HG03565 (cell line): ENCODE measurements at regions not wholly inside any gene's neighbourhood (a gene's known extent, or its start where the extent isn't known, plus 50 kb on each side); places are given as distances from the start of the nearest gene placed in this dataset.

Experiments used
- ATAC-seq: cut with Tn5 transposase; IDR thresholded peaks from one replicate; pipeline ENCODE4 v1.9.1; 2021; ENCODE audit warnings: mild to moderate bottlenecking, moderate library complexity; ENCODE audit not compliant: unreplicated experiment

GRCh38 chr6:170049641-170050561, 241.0 kb downstream of the DLL1 start:
- no peak for ATAC-seq

GRCh38 chr6:170048615-170049256, 242.1 kb downstream of the DLL1 start:
- ATAC-seq, result no peak

GRCh38 chr6:170047823-170048222, 243.1 kb downstream of the DLL1 start:
- ATAC-seq, result no peak

- ATAC-seq, result no peak
These were observed 243.9 kb downstream of the DLL1 start for GRCh38 chr6:170046791-170047626.

- no peak for ATAC-seq
These were observed 244.8 kb downstream of the DLL1 start for GRCh38 chr6:170045981-170046667.

- ATAC-seq, result no peak
These were observed 245.3 kb downstream of the DLL1 start for GRCh38 chr6:170045563-170045960.

- no peak for ATAC-seq
These were observed 245.9 kb downstream of the DLL1 start for GRCh38 chr6:170044836-170045562.

- ATAC-seq, result no peak
These were observed 246.7 kb downstream of the DLL1 start for GRCh38 chr6:170043881-170044790.

GRCh38 chr6:170043150-170043819, 247.6 kb downstream of the DLL1 start:
- no peak for ATAC-seq

- no peak for ATAC-seq
These were observed 248.2 kb downstream of the DLL1 start for GRCh38 chr6:170042596-170043118.

GRCh38 chr6:170042123-170042522, 248.8 kb downstream of the DLL1 start:
- no peak for ATAC-seq

- no peak for ATAC-seq
These were observed 249.4 kb downstream of the DLL1 start for GRCh38 chr6:170041526-170041925.

GRCh38 chr6:170040906-170041305, 250.0 kb downstream of the DLL1 start:
- ATAC-seq, result no peak

GRCh38 chr6:170040115-170040500, 250.8 kb downstream of the DLL1 start:
- ATAC-seq, result no peak

GRCh38 chr6:170039156-170040114, 251.4 kb downstream of the DLL1 start:
- ATAC-seq, result no peak

- no peak for ATAC-seq
These were observed 252.2 kb downstream of the DLL1 start for GRCh38 chr6:170038708-170039107.

- ATAC-seq, result no peak
These were observed 252.6 kb downstream of the DLL1 start for GRCh38 chr6:170038251-170038650.
